ENCODE measurements at regions not wholly inside any gene's neighbourhood (a gene's known extent, or its start where the extent isn't known, plus 50 kb on each side); places are given as distances from the start of the nearest gene placed in this dataset.
"Not testable (repeated sequence)": the region's sequence is repeated elsewhere in the genome, so short reads cannot be mapped to it uniquely, and the experiment has no call there.

DNA sequence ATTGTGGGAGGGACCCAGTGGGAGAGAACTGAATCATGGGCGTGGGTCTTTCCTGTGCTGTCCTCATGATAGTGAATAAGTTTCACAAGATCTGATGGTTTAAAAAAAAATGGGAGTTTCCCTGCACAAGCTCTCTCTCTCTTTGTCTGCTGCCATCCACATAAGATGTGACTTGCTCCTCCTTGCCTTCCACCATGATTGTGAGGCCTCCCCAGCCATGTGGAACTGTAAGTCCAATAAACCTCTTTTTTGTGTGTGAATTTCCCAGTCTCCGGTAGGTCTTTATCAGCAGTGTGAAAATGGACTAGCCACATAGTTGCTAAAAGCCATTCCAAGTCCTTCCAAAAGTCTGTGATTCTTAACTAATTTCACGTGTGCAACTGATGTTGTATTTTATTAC lies 91.5 kb downstream of the CDC42EP3 start:
- H3K4me3 Mint-ChIP-seq; CTCF ChIA-PET; intact Hi-C loops (cut with micrococcal nuclease); H3K27me3 Mint-ChIP-seq (ENCODE audit: low read depth); H3K9me3 Mint-ChIP-seq; H3K36me3 Mint-ChIP-seq (ENCODE audit: low read depth); DNase-seq: not testable (repeated sequence)
- Mint-ChIP-seq H3K27ac (peak overlapping the region; percentile 20), H3K4me1 (ENCODE audit: low read depth) (peaks cover 36% of the 10 kb centered on the region)

GRCh38 chr2:37581433-37581832 lies 90.0 kb downstream of the CDC42EP3 start:
- H3K36me3 Mint-ChIP-seq (ENCODE audit: low read depth), result peaks cover 4% of the 10 kb centered on the region
- no peak overlapping the region for H3K27ac Mint-ChIP-seq
- no peak for DNase-seq
- peaks cover 3% of the 10 kb centered on the region for H3K9me3 Mint-ChIP-seq
- H3K4me3 Mint-ChIP-seq, result no peak overlapping the region
- intact Hi-C loops (cut with micrococcal nuclease), result loop anchor here (1.0 kb wide), 1 partner anchor 10 kb away; no protein-coding TSS in a partner anchor
- H3K4me1 Mint-ChIP-seq (ENCODE audit: low read depth), result peaks cover 49% of the 10 kb centered on the region
- CTCF ChIA-PET, result no interaction called here
- no peaks in the 10 kb centered on the region for H3K27me3 Mint-ChIP-seq (ENCODE audit: low read depth)

DNA sequence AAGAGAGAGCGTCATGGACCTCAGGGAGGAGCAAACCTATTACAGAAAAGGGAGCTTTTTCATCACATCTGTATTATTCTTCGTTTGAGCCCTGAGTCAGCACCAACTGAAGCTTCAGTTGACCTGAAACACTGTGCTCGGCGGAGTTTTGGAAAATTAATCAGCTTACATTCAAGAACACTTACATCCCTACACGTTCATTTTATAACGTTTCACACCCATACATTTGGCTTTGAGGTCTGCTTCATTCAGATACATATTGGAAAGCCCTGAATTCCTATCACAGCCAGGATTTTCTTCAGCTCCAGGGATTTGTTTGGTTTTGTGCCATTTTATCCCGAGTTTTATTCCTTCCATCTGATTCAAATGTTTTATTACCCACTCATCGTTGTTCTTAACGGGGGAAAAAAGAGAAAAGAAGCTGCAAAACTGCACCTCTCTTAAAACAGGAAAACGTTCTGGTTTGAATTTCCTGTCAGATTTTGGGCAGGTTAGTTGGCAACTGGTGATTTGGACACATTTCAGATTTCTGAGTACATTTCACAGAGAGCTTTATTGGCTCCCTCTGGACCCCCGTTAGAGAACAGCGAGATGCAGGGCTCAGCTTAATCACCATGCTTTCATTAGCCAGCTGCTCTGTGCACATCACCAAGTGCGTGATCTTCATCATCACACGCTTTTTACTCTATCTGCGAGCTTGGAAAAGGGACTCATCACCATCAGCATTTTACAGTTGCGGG lies 88.8 kb downstream of the CDC42EP3 start:
- H3K27ac Mint-ChIP-seq, result no peak overlapping the region
- H3K4me3 Mint-ChIP-seq, result peak overlapping the region; percentile 34
- intact Hi-C loops (cut with micrococcal nuclease), result no loop called here
- peaks cover 3% of the 10 kb centered on the region for H3K9me3 Mint-ChIP-seq
- peaks cover 61% of the 10 kb centered on the region for H3K4me1 Mint-ChIP-seq (ENCODE audit: low read depth)
- H3K27me3 Mint-ChIP-seq (ENCODE audit: low read depth), result no peaks in the 10 kb centered on the region
- H3K36me3 Mint-ChIP-seq (ENCODE audit: low read depth), result peaks cover 4% of the 10 kb centered on the region
- CTCF ChIA-PET, result interaction anchor here (1.2 to 1.3 kb wide), 2 partner anchors 13 to 43 kb away, joined by 3 read pairs; no protein-coding TSS in a partner anchor
- DNase-seq, result peak; percentile 28

GRCh38 chr2:37583402-37583801 lies 88.0 kb downstream of the CDC42EP3 start:
- Mint-ChIP-seq H3K36me3 (ENCODE audit: low read depth) (peaks cover 4% of the 10 kb centered on the region), H3K4me1 (ENCODE audit: low read depth) (peaks cover 67% of the 10 kb centered on the region), H3K9me3 (peaks cover 3% of the 10 kb centered on the region), H3K27ac (no peak overlapping the region), H3K4me3 (no peak overlapping the region), H3K27me3 (ENCODE audit: low read depth) (no peaks in the 10 kb centered on the region)
- no peak for DNase-seq
- CTCF ChIA-PET, result interaction anchor here (1.2 to 1.3 kb wide), 2 partner anchors 14 to 42 kb away, joined by 3 read pairs; no protein-coding TSS in a partner anchor
- intact Hi-C loops (cut with micrococcal nuclease), result no loop called here

DNA sequence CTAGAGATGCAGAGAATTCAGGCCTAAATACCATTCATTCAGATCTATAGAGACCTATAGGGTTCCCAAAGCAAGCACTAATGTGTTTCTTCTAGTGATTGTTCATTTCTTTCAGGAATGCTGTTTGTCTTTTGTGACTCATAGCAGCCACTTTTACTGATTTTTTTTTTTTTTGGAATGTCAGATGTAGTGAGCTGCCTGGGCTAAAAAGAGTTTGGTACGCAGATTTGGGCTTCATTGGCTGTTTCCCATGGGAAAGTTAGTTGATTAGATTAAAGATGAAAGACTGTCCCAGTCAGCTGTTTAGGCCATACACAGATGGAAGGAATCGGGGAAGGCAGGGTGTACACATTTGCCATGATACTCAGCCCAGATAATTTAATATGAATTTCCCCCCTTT lies 87.6 kb downstream of the CDC42EP3 start:
- Mint-ChIP-seq H3K4me3 (no peak overlapping the region), H3K4me1 (ENCODE audit: low read depth) (peaks cover 72% of the 10 kb centered on the region), H3K9me3 (peaks cover 3% of the 10 kb centered on the region), H3K27ac (no peak overlapping the region), H3K27me3 (ENCODE audit: low read depth) (no peaks in the 10 kb centered on the region), H3K36me3 (ENCODE audit: low read depth) (peaks cover 4% of the 10 kb centered on the region)
- intact Hi-C loops (cut with micrococcal nuclease), result no loop called here
- no peak for DNase-seq
- CTCF ChIA-PET, result interaction anchor here (0.6 to 1.3 kb wide), 2 partner anchors 42 to 44 kb away, joined by 3 read pairs; no protein-coding TSS in a partner anchor

DNA sequence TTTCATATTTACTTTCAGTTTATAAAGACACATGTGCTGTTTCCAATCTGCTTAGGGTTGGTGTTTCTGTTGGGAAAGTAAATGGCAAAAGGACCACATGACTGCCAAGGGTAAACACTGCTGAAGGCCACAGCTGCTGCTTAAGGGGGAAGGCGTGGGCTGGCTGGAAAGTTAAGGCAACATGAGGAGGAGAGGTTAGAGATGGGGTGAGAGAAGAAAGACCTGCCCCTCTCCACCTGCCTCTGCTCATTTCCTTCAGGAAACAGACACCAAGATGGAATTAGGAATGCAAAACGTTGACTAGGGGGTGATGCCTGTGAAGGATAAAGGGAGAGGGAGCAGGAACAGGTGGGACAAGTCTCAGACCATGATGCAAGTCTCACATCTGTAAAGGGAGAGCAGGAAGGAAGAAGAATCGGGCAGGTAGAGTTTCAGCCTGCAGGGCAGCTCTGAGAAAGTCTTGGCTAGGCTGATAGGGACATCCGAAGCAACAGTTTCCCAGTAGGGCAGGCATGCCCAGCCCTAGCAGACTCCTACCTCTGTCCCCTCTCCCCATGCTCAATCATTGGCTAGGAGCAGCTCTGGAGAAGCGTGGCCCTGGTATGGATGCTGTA lies 86.0 kb downstream of the CDC42EP3 start:
- Mint-ChIP-seq H3K27me3 (ENCODE audit: low read depth) (no peaks in the 10 kb centered on the region), H3K36me3 (ENCODE audit: low read depth) (no peaks in the 10 kb centered on the region), H3K4me3 (peak overlapping the region; percentile 47), H3K9me3 (no peaks in the 10 kb centered on the region), H3K27ac (peak overlapping the region; percentile 61), H3K4me1 (ENCODE audit: low read depth) (peaks cover 74% of the 10 kb centered on the region)
- CTCF ChIA-PET, result interaction anchor here (0.7 kb wide), 2 partner anchors 10 to 189 kb away, joined by 3 to 5 read pairs; no protein-coding TSS in a partner anchor
- intact Hi-C loops (cut with micrococcal nuclease), result loop anchor here (5.0 kb wide), 3 partner anchors 147 to 1067 kb away; partner anchors contain the start of genes CEBPZ and NDUFAF7
- no peak for DNase-seq

DNA sequence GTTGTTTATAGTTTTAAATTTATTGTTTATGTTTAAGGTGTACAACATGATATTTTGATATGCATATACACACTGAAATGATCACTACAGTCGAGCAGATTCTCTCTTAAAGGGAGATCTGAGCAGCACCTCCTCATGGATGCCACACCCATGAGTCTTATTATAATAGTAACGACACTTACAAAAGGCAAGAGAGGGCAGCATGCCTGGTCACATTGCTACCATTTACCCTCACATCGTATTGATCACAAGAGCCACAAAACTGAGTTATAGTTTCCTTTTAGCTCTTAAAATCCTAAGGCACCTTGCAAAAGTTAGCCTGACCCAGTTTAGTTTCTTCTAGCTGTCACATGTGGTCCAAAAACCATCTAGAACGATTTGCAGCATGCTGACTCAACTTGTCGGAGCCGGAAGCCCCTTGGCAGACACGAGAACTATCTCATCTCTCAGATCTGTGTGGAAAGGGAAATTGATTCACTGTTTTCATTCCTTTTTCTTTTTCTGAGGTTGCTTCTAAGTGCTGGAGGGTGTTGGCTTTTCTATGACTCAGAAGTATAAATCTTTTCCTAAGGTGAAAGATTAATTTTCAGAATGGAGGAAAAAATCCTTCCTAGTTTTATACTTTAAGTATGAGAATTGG lies 85.3 kb downstream of the CDC42EP3 start:
- H3K27me3 Mint-ChIP-seq (ENCODE audit: low read depth), result no peaks in the 10 kb centered on the region
- no peaks in the 10 kb centered on the region for H3K36me3 Mint-ChIP-seq (ENCODE audit: low read depth)
- intact Hi-C loops (cut with micrococcal nuclease), result loop anchor here (1.0 to 5.0 kb wide), 12 partner anchors 15 to 1066 kb away; partner anchors contain the start of genes CDC42EP3, CEBPZ and NDUFAF7
- DNase-seq, result peak; percentile 85
- H3K27ac Mint-ChIP-seq, result peak overlapping the region; percentile 67
- H3K4me1 Mint-ChIP-seq (ENCODE audit: low read depth), result peaks cover 76% of the 10 kb centered on the region
- no peaks in the 10 kb centered on the region for H3K9me3 Mint-ChIP-seq
- peak overlapping the region; percentile 25 for H3K4me3 Mint-ChIP-seq
- CTCF ChIA-PET, result interaction anchor here (0.6 to 1.7 kb wide), 3 partner anchors 9 to 420 kb away, joined by 3 to 6 read pairs (median 4); no protein-coding TSS in a partner anchor

- H3K27me3 Mint-ChIP-seq (ENCODE audit: low read depth), result no peaks in the 10 kb centered on the region
Measured at GRCh38 chr2:37586663-37587317, 84.7 kb downstream of the CDC42EP3 start.

DNA sequence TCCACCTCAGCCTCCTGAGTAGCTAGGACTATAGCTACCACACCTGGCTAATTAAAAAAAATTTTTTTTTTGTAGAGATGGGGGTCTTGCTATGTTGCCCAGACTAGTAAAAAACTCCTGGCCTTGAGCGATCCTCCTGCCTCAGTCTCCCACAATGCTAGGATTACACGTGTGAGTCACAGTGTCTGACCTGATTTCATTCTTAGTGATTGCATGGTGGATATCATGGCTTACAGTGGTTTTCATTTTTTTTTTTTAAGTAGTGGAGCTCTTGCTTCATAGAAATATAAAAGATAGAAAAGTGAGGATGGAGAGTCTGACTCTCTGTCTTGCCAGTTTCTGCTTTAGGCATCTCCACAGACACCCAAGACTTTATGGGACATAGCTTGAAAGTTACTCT lies 83.6 kb downstream of the CDC42EP3 start:
- H3K27me3 Mint-ChIP-seq (ENCODE audit: low read depth), result no peaks in the 10 kb centered on the region
- H3K27ac Mint-ChIP-seq, result no peak overlapping the region

More at GRCh38 chr2:37586663-37587317, 84.7 kb downstream of the CDC42EP3 start:
- Mint-ChIP-seq H3K9me3 (no peaks in the 10 kb centered on the region), H3K4me3 (peak overlapping the region; percentile 25), H3K27ac (peak overlapping the region; percentile 67), H3K4me1 (ENCODE audit: low read depth) (peaks cover 73% of the 10 kb centered on the region), H3K36me3 (ENCODE audit: low read depth) (no peaks in the 10 kb centered on the region)
- no peak for DNase-seq
- intact Hi-C loops (cut with micrococcal nuclease), result loop anchor here (1.0 to 5.0 kb wide), 12 partner anchors 16 to 1066 kb away; partner anchors contain the start of genes CDC42EP3, CEBPZ and NDUFAF7
- CTCF ChIA-PET, result interaction anchor here (0.6 to 1.7 kb wide), 3 partner anchors 16 to 421 kb away, joined by 3 to 6 read pairs (median 4); no protein-coding TSS in a partner anchor

GRCh38 chr2:37588316-37588777 lies 83.1 kb downstream of the CDC42EP3 start:
- H3K36me3 Mint-ChIP-seq (ENCODE audit: low read depth), result no peaks in the 10 kb centered on the region
- CTCF ChIA-PET, result interaction anchor here (0.6 to 1.6 kb wide), 3 partner anchors 35 to 506 kb away, joined by 4 read pairs; no protein-coding TSS in a partner anchor
- intact Hi-C loops (cut with micrococcal nuclease), result loop anchor here (5.0 kb wide), 3 partner anchors 144 to 1064 kb away; partner anchors contain the start of genes CEBPZ and NDUFAF7
- DNase-seq, result no peak
- peaks cover 60% of the 10 kb centered on the region for H3K4me1 Mint-ChIP-seq (ENCODE audit: low read depth)
- H3K9me3 Mint-ChIP-seq, result no peaks in the 10 kb centered on the region
- H3K27me3 Mint-ChIP-seq (ENCODE audit: low read depth), result no peaks in the 10 kb centered on the region
- H3K4me3 Mint-ChIP-seq, result no peak overlapping the region
- no peak overlapping the region for H3K27ac Mint-ChIP-seq

More for the DNA sequence above, 83.6 kb downstream of the CDC42EP3 start:
- H3K4me3 Mint-ChIP-seq, result no peak overlapping the region
- CTCF ChIA-PET, result interaction anchor here (0.6 to 1.7 kb wide), 4 partner anchors 35 to 507 kb away, joined by 4 to 6 read pairs (median 4); no protein-coding TSS in a partner anchor
- no peak for DNase-seq
- H3K4me1 Mint-ChIP-seq (ENCODE audit: low read depth), result peaks cover 65% of the 10 kb centered on the region
- intact Hi-C loops (cut with micrococcal nuclease), result loop anchor here (2.0 to 5.0 kb wide), 5 partner anchors 17 to 1064 kb away; partner anchors contain the start of genes CEBPZ and NDUFAF7
- H3K36me3 Mint-ChIP-seq (ENCODE audit: low read depth), result no peaks in the 10 kb centered on the region
- H3K9me3 Mint-ChIP-seq, result no peaks in the 10 kb centered on the region

DNA sequence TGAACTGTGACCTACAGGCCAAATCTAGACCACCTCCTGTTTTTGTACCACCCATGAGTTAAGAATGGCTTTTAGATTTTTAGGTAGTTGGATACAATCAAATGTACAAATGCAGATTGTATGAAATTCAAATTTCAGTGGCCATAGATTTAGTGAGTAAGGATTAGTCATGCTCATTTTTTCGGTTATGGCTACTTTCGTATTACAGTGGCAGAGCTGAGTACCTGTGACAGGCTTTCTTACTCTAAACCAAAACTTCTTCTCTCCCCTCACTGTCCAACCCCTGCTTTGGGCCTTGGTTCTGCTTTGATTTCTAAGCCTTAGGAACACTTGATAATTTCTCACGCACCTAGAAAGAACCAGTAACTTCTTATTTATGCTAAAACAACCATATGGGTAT lies 82.1 kb downstream of the CDC42EP3 start:
- no peak overlapping the region for H3K4me3 Mint-ChIP-seq
- H3K4me1 Mint-ChIP-seq (ENCODE audit: low read depth), result peaks cover 51% of the 10 kb centered on the region
- no peaks in the 10 kb centered on the region for H3K9me3 Mint-ChIP-seq
- CTCF ChIA-PET, result interaction anchor here (0.9 to 1.6 kb wide), 2 partner anchors 25 to 43 kb away, joined by 3 to 4 read pairs; no protein-coding TSS in a partner anchor
- H3K27me3 Mint-ChIP-seq (ENCODE audit: low read depth), result no peaks in the 10 kb centered on the region
- intact Hi-C loops (cut with micrococcal nuclease), result loop anchor here (5.0 kb wide), 3 partner anchors 143 to 1063 kb away; partner anchors contain the start of genes CEBPZ and NDUFAF7
- no peak for DNase-seq
- no peaks in the 10 kb centered on the region for H3K36me3 Mint-ChIP-seq (ENCODE audit: low read depth)
- H3K27ac Mint-ChIP-seq, result no peak overlapping the region

Data from activated naive CD4-positive, alpha-beta T cell treated with anti-CD3 and anti-CD28 coated beads for 36 hours (primary cell).